ENCODE measurements at regions not wholly inside any gene's neighbourhood (a gene's known extent, or its start where the extent isn't known, plus 50 kb on each side); places are given as distances from the start of the nearest gene placed in this dataset.

- ATAC-seq (no peak), DNase-seq (ENCODE audit: low spot score) (no peak)
- no peaks in the 10 kb centered on the region for H3K9me3 Mint-ChIP-seq
- H3K27me3 Mint-ChIP-seq = no peaks in the 10 kb centered on the region
- H3K36me3 Mint-ChIP-seq = peaks cover 6% of the 10 kb centered on the region
- H3K27ac Mint-ChIP-seq = no peak overlapping the region
- no peaks in the 10 kb centered on the region for H3K4me1 Mint-ChIP-seq (ENCODE audit: low read depth in 2 of 2)
- H3K4me3 Mint-ChIP-seq = no peak overlapping the region
Observed at GRCh38 chr1:238258510-238258909, 367.8 kb upstream of the ZP4 start.

GRCh38 chr1:238257018-238257621 is 366.4 kb upstream of the ZP4 start:
- Mint-ChIP-seq H3K4me1 (ENCODE audit: low read depth in 2 of 2) (no peaks in the 10 kb centered on the region), H3K4me3 (no peak overlapping the region), H3K27ac (no peak overlapping the region), H3K27me3 (no peaks in the 10 kb centered on the region), H3K36me3 (peaks cover 6% of the 10 kb centered on the region), H3K9me3 (no peaks in the 10 kb centered on the region)
- no peak for DNase-seq (ENCODE audit: low spot score)
- no peak for ATAC-seq

GRCh38 chr1:238254935-238255334 is 364.2 kb upstream of the ZP4 start:
- H3K9me3 Mint-ChIP-seq = no peaks in the 10 kb centered on the region
- ATAC-seq (no peak), DNase-seq (ENCODE audit: low spot score) (no peak)
- no peak overlapping the region for H3K27ac Mint-ChIP-seq
- no peaks in the 10 kb centered on the region for H3K27me3 Mint-ChIP-seq
- H3K4me3 Mint-ChIP-seq = no peak overlapping the region
- H3K36me3 Mint-ChIP-seq = no peaks in the 10 kb centered on the region
- H3K4me1 Mint-ChIP-seq (ENCODE audit: low read depth in 2 of 2) = no peaks in the 10 kb centered on the region

- H3K36me3 Mint-ChIP-seq = no peaks in the 10 kb centered on the region
- no peaks in the 10 kb centered on the region for H3K9me3 Mint-ChIP-seq
- no peaks in the 10 kb centered on the region for H3K4me1 Mint-ChIP-seq (ENCODE audit: low read depth in 2 of 2)
- no peak for ATAC-seq
- no peak overlapping the region for H3K4me3 Mint-ChIP-seq
- no peak overlapping the region for H3K27ac Mint-ChIP-seq
- no peak for DNase-seq (ENCODE audit: low spot score)
- no peaks in the 10 kb centered on the region for H3K27me3 Mint-ChIP-seq
Observed at GRCh38 chr1:238252033-238252802, 361.5 kb upstream of the ZP4 start.

- Mint-ChIP-seq H3K4me3 (no peak overlapping the region), H3K4me1 (ENCODE audit: low read depth in 2 of 2) (no peaks in the 10 kb centered on the region), H3K27me3 (no peaks in the 10 kb centered on the region), H3K36me3 (no peaks in the 10 kb centered on the region), H3K9me3 (no peaks in the 10 kb centered on the region), H3K27ac (no peak overlapping the region)
- no peak for ATAC-seq
- no peak for DNase-seq (ENCODE audit: low spot score)
Observed at GRCh38 chr1:238248356-238248755, 357.6 kb upstream of the ZP4 start.

GRCh38 chr1:238242181-238242580 is 351.5 kb upstream of the ZP4 start:
- H3K4me1 Mint-ChIP-seq (ENCODE audit: low read depth in 2 of 2) = no peaks in the 10 kb centered on the region
- no peak overlapping the region for H3K4me3 Mint-ChIP-seq

GRCh38 chr1:238241607-238242006 is 350.9 kb upstream of the ZP4 start:
- Mint-ChIP-seq H3K4me3 (no peak overlapping the region), H3K9me3 (peaks cover 15% of the 10 kb centered on the region), H3K27me3 (no peaks in the 10 kb centered on the region), H3K27ac (no peak overlapping the region), H3K36me3 (no peaks in the 10 kb centered on the region), H3K4me1 (ENCODE audit: low read depth in 2 of 2) (no peaks in the 10 kb centered on the region)
- ATAC-seq (no peak), DNase-seq (ENCODE audit: low spot score) (no peak)

More at GRCh38 chr1:238242181-238242580, 351.5 kb upstream of the ZP4 start:
- H3K27me3 Mint-ChIP-seq = no peaks in the 10 kb centered on the region
- no peaks in the 10 kb centered on the region for H3K36me3 Mint-ChIP-seq
- DNase-seq (ENCODE audit: low spot score) (no peak), ATAC-seq (no peak)
- H3K9me3 Mint-ChIP-seq = peaks cover 15% of the 10 kb centered on the region
- no peak overlapping the region for H3K27ac Mint-ChIP-seq

- no peak overlapping the region for H3K4me3 Mint-ChIP-seq
- no peak for ATAC-seq
- H3K27me3 Mint-ChIP-seq = no peaks in the 10 kb centered on the region
- no peaks in the 10 kb centered on the region for H3K36me3 Mint-ChIP-seq
- peaks cover 15% of the 10 kb centered on the region for H3K9me3 Mint-ChIP-seq
- H3K27ac Mint-ChIP-seq = no peak overlapping the region
- H3K4me1 Mint-ChIP-seq (ENCODE audit: low read depth in 2 of 2) = no peaks in the 10 kb centered on the region
- no peak for DNase-seq (ENCODE audit: low spot score)
Observed at GRCh38 chr1:238239343-238239742, 348.6 kb upstream of the ZP4 start.

- no peak for ATAC-seq
- Mint-ChIP-seq H3K27me3 (no peaks in the 10 kb centered on the region), H3K4me3 (no peak overlapping the region), H3K4me1 (ENCODE audit: low read depth in 2 of 2) (no peaks in the 10 kb centered on the region), H3K9me3 (peaks cover 19% of the 10 kb centered on the region), H3K36me3 (no peaks in the 10 kb centered on the region), H3K27ac (no peak overlapping the region)
- no peak for DNase-seq (ENCODE audit: low spot score)
Observed at GRCh38 chr1:238233966-238234365, 343.2 kb upstream of the ZP4 start.

GRCh38 chr1:238232084-238232710 is 341.5 kb upstream of the ZP4 start:
- H3K4me3 Mint-ChIP-seq = no peak overlapping the region
- ATAC-seq (no peak), DNase-seq (ENCODE audit: low spot score) (no peak)
- H3K4me1 Mint-ChIP-seq (ENCODE audit: low read depth in 2 of 2) = no peaks in the 10 kb centered on the region
- H3K9me3 Mint-ChIP-seq = peaks cover 17% of the 10 kb centered on the region
- no peaks in the 10 kb centered on the region for H3K27me3 Mint-ChIP-seq
- H3K36me3 Mint-ChIP-seq = no peaks in the 10 kb centered on the region
- no peak overlapping the region for H3K27ac Mint-ChIP-seq

- Mint-ChIP-seq H3K4me1 (ENCODE audit: low read depth in 2 of 2) (no peaks in the 10 kb centered on the region), H3K9me3 (peaks cover 12% of the 10 kb centered on the region)
- ATAC-seq = no peak
Observed at GRCh38 chr1:238226810-238227209, 336.1 kb upstream of the ZP4 start.

GRCh38 chr1:238223076-238223640 is 332.4 kb upstream of the ZP4 start:
- Mint-ChIP-seq H3K4me1 (ENCODE audit: low read depth in 2 of 2) (no peaks in the 10 kb centered on the region), H3K36me3 (no peaks in the 10 kb centered on the region), H3K27ac (no peak overlapping the region), H3K9me3 (peaks cover 7% of the 10 kb centered on the region), H3K4me3 (no peak overlapping the region), H3K27me3 (no peaks in the 10 kb centered on the region)
- no peak for ATAC-seq
- no peak for DNase-seq (ENCODE audit: low spot score)

More at GRCh38 chr1:238226810-238227209, 336.1 kb upstream of the ZP4 start:
- no peak overlapping the region for H3K27ac Mint-ChIP-seq
- H3K4me3 Mint-ChIP-seq = no peak overlapping the region
- no peaks in the 10 kb centered on the region for H3K36me3 Mint-ChIP-seq
- DNase-seq (ENCODE audit: low spot score) = no peak
- H3K27me3 Mint-ChIP-seq = no peaks in the 10 kb centered on the region

- DNase-seq (ENCODE audit: low spot score) = no peak
- no peak overlapping the region for H3K27ac Mint-ChIP-seq
Observed at GRCh38 chr1:238221738-238222137, 331.0 kb upstream of the ZP4 start.

GRCh38 chr1:238214449-238214848 is 323.7 kb upstream of the ZP4 start:
- Mint-ChIP-seq H3K27me3 (no peaks in the 10 kb centered on the region), H3K4me3 (no peak overlapping the region), H3K9me3 (peaks cover 7% of the 10 kb centered on the region), H3K36me3 (no peaks in the 10 kb centered on the region), H3K4me1 (ENCODE audit: low read depth in 2 of 2) (no peaks in the 10 kb centered on the region), H3K27ac (no peak overlapping the region)
- ATAC-seq = no peak
- DNase-seq (ENCODE audit: low spot score) = no peak

More at GRCh38 chr1:238221738-238222137, 331.0 kb upstream of the ZP4 start:
- Mint-ChIP-seq H3K27me3 (no peaks in the 10 kb centered on the region), H3K4me3 (no peak overlapping the region), H3K36me3 (no peaks in the 10 kb centered on the region), H3K9me3 (peaks cover 7% of the 10 kb centered on the region), H3K4me1 (ENCODE audit: low read depth in 2 of 2) (no peaks in the 10 kb centered on the region)
- no peak for ATAC-seq

All from natural killer cell treated with Interleukin-12 subunit alpha and Interleukin-12 subunit beta and Interleukin-15 and Interleukin-18, amount 100 ng/mL, for 72 hours (primary cell).